Fibroblast of lung (primary cell): ENCODE measurements at regions not wholly inside any gene's neighbourhood (a gene's known extent, or its start where the extent isn't known, plus 50 kb on each side); places are given as distances from the start of the nearest gene placed in this dataset.

Experiments
- DNase-seq, 2 donors: peaks; one replicate each; pipeline versions ENCODE4 v3.0.0 to v3.0.0-alpha.2; 2010; ENCODE audit warnings: low read depth in 2 of 2
- H2AFZ ChIP-seq: 2 replicates; pipeline ENCODE4 v1.5.1; 2012; ENCODE audit warnings: low read length, control low read depth, inconsistent platforms
- H3K27ac ChIP-seq: 2 replicates; pipeline ENCODE4 v1.5.1; 2011; ENCODE audit warnings: low read length, control low read depth; ENCODE audit not compliant: insufficient read depth
- H3K27me3 ChIP-seq: 2 replicates; pipeline ENCODE4 v1.5.1; 2011; ENCODE audit warnings: mild to moderate bottlenecking, low read length; ENCODE audit not compliant: control insufficient read depth, insufficient read depth
- H3K36me3 ChIP-seq: 2 replicates; pipeline ENCODE4 v1.5.1; 2011; ENCODE audit warnings: low read length; ENCODE audit not compliant: control insufficient read depth, insufficient read depth
- H3K4me1 ChIP-seq: 2 replicates; pipeline ENCODE4 v1.5.1; 2011; ENCODE audit warnings: low read length; ENCODE audit not compliant: control insufficient read depth, insufficient read depth; ENCODE audit errors: extremely low read depth
- H3K4me2 ChIP-seq: 2 replicates; pipeline ENCODE4 v1.5.1; 2011; ENCODE audit warnings: low read length, control low read depth; ENCODE audit not compliant: insufficient read depth; ENCODE audit errors: extremely low read depth
- H3K4me3 ChIP-seq, 4 experiments: fragments of 200-600 bp in 1 of 4; sonication (generic) in 1 of 4; replicated peaks in 1 of 4; 2 replicates each; pipeline ENCODE4 v1.5.1; 2011 to 2016; ENCODE audit warnings: low read length in 4 of 4, low read depth in 3 of 4, mild to moderate bottlenecking in 3 of 4, control low read depth in 2 of 4, inconsistent platforms in 1 of 4, mixed read lengths in 1 of 4; ENCODE audit not compliant: insufficient read depth in 1 of 4; ENCODE audit errors: control extremely low read depth in 1 of 4
- H3K79me2 ChIP-seq: 2 replicates; pipeline ENCODE4 v1.5.1; 2012; ENCODE audit warnings: mild to moderate bottlenecking, low read length, inconsistent platforms; ENCODE audit not compliant: control insufficient read depth, insufficient read depth
- H3K9ac ChIP-seq: 2 replicates; pipeline ENCODE4 v1.5.1; 2011; ENCODE audit warnings: mild to moderate bottlenecking, low read length, control low read depth; ENCODE audit not compliant: insufficient read depth
- H3K9me3 ChIP-seq: 2 replicates; pipeline ENCODE4 v1.5.1; 2012; ENCODE audit warnings: low read depth, low read length; ENCODE audit not compliant: control insufficient read depth, insufficient read depth
- H4K20me1 ChIP-seq: 2 replicates; pipeline ENCODE4 v1.5.1; 2011; ENCODE audit warnings: low read length; ENCODE audit not compliant: control insufficient read depth, insufficient read depth; ENCODE audit errors: extremely low read depth
- CTCF ChIP-seq, 2 donors: IDR thresholded peaks in 1 of 2; conservative IDR thresholded peaks in 1 of 2; 1 replicate in 1 of 2; 2 replicates in 1 of 2; pipeline ENCODE4 v1.5.1; 2011 to 2012; ENCODE audit warnings: low read length in 2 of 2, control low read depth in 1 of 2, inconsistent platforms in 1 of 2, low read depth in 1 of 2, mild to moderate bottlenecking in 1 of 2
- EZH2 ChIP-seq: IDR thresholded peaks from 2 replicates; pipeline ENCODE4 v1.5.1; 2012; ENCODE audit warnings: low read length, control low read depth, mild to moderate bottlenecking; ENCODE audit errors: missing control alignments

- TF ChIP-seq CTCF (conservative IDR thresholded peaks at IDR 0.05 in 1 of 2, IDR thresholded peaks at IDR 0.05 in 1 of 2; ENCODE audit: low read depth in 1 of 2, low read length in 2 of 2) = no peak
- TF ChIP-seq EZH2 = no peak
- H3K27ac ChIP-seq = no peak overlapping the region
- no peak overlapping the region for H2AFZ ChIP-seq
- no peak overlapping the region for H3K9ac ChIP-seq
- no peaks in the 10 kb centered on the region for H3K27me3 ChIP-seq
- H3K79me2 ChIP-seq = no peaks in the 10 kb centered on the region
- no peaks in the 10 kb centered on the region for H4K20me1 ChIP-seq
- no peaks in the 10 kb centered on the region for H3K4me1 ChIP-seq
- H3K9me3 ChIP-seq = no peaks in the 10 kb centered on the region
- H3K4me3 ChIP-seq = no peak overlapping the region
- H3K4me2 ChIP-seq = no peak overlapping the region
- H3K36me3 ChIP-seq = no peaks in the 10 kb centered on the region
- no peak for DNase-seq
Observed at GRCh38 chr4:12880844-12881243, 603.3 kb downstream of the RAB28 start.

- no peak overlapping the region for H3K9ac ChIP-seq
- no peak overlapping the region for H3K4me2 ChIP-seq
- no peaks in the 10 kb centered on the region for H3K79me2 ChIP-seq
- H3K27ac ChIP-seq = no peak overlapping the region
- TF ChIP-seq CTCF (conservative IDR thresholded peaks at IDR 0.05 in 1 of 2, IDR thresholded peaks at IDR 0.05 in 1 of 2; ENCODE audit: low read depth in 1 of 2, low read length in 2 of 2) (no peak), EZH2 (no peak)
- no peak overlapping the region for H2AFZ ChIP-seq
- H3K4me1 ChIP-seq = no peaks in the 10 kb centered on the region
- H4K20me1 ChIP-seq = no peaks in the 10 kb centered on the region
- H3K9me3 ChIP-seq = no peaks in the 10 kb centered on the region
- no peak for DNase-seq
- H3K36me3 ChIP-seq = no peaks in the 10 kb centered on the region
- no peaks in the 10 kb centered on the region for H3K27me3 ChIP-seq
- no peak overlapping the region for H3K4me3 ChIP-seq
Observed at GRCh38 chr4:12879496-12879895, 604.6 kb downstream of the RAB28 start.

GRCh38 chr4:12875640-12876243 is 608.4 kb downstream of the RAB28 start:
- H3K36me3 ChIP-seq = no peaks in the 10 kb centered on the region
- H3K4me1 ChIP-seq = no peaks in the 10 kb centered on the region
- no peak overlapping the region for H3K4me3 ChIP-seq
- DNase-seq = no peak
- H3K27ac ChIP-seq = no peak overlapping the region
- H2AFZ ChIP-seq = no peak overlapping the region
- no peaks in the 10 kb centered on the region for H3K9me3 ChIP-seq
- H3K79me2 ChIP-seq = no peaks in the 10 kb centered on the region
- H4K20me1 ChIP-seq = no peaks in the 10 kb centered on the region
- H3K9ac ChIP-seq = no peak overlapping the region
- no peak overlapping the region for H3K4me2 ChIP-seq
- TF ChIP-seq EZH2 = no peak
- no peaks in the 10 kb centered on the region for H3K27me3 ChIP-seq
